K562 (cell line): ENCODE measurements at regions not wholly inside any gene's neighbourhood (a gene's known extent, or its start where the extent isn't known, plus 50 kb on each side); places are given as distances from the start of the nearest gene placed in this dataset.

Experiments used
- ATAC-seq: fragments of 200-7000 bp; cut with Tn5 transposase; 3 replicates; pipeline ENCODE4 v1.9.1; 2020; ENCODE audit warnings: moderate library complexity
- BruUV-seq: library from RNA; stranded (reverse); fragments of 400-500 nt; replicated peaks from 2 replicates; lab custom pipeline; 2021; lab: Mats Ljungman, UMichigan
- CTCF ChIA-PET: fragments of 300-600 bp; formaldehyde crosslinking; extraction: SDS; loops from one replicate; lab custom pipeline; 2021; ENCODE audit warnings: low intra/inter-chr PET ratio; lab: Yijun Ruan, JAX
- POLR2A ChIA-PET: fragments of 300-600, 350-650 bp; sonication (Branson Sonifier 250); formaldehyde crosslinking; extraction: SDS; loops from one replicate; lab custom pipeline; 2021; ENCODE audit warnings: antibody characterized with exemption, inconsistent platforms; lab: Yijun Ruan, JAX
- DNase-seq, 4 experiments: peaks; one replicate each; pipeline versions ENCODE4 v3.0.0 to v3.0.0-alpha.2; 2011 to 2018; ENCODE audit warnings: low spot score in 3 of 4, mixed read lengths in 3 of 4; ENCODE audit errors: extremely low read depth in 1 of 4
- FAIRE-seq: peaks from 2 replicates; lab custom pipeline; 2011; peaks lifted over from hg19 to GRCh38; lab: Jason Lieb, UNC
- H2AFZ ChIP-seq: 2 replicates; pipeline ENCODE4 v1.6.0; 2011; ENCODE audit warnings: low read depth, low read length, control low read depth, inconsistent platforms
- H3K27ac ChIP-seq: fragments of 200-600 bp; 3 replicates; pipeline ENCODE4 v1.8.0; 2011; ENCODE audit warnings: low read depth, mild to moderate bottlenecking, control low read depth, inconsistent platforms, low read length, moderate library complexity, mixed read lengths; ENCODE audit errors: extremely low read depth
- H3K27me3 ChIP-seq, 2 experiments: fragments of 300-600 bp in 1 of 2; 2 replicates in 1 of 2; 3 replicates in 1 of 2; pipeline versions ENCODE4 v1.6.0 to v1.8.0; 2011; ENCODE audit warnings: inconsistent platforms in 2 of 2, low read length in 2 of 2, mild to moderate bottlenecking in 1 of 2, mixed read lengths in 1 of 2, moderate library complexity in 1 of 2; ENCODE audit not compliant: control insufficient read depth in 2 of 2, insufficient read depth in 2 of 2
- H3K36me3 ChIP-seq: fragments of 300-600 bp; 3 replicates; pipeline ENCODE4 v1.8.0; 2011; ENCODE audit warnings: mild to moderate bottlenecking, low read length, inconsistent platforms; ENCODE audit not compliant: control insufficient read depth, insufficient read depth
- H3K4me1 ChIP-seq, 2 experiments: fragments of 200-600 bp in 1 of 2; replicated peaks in 1 of 2; 2 replicates in 1 of 2; 3 replicates in 1 of 2; pipeline versions ENCODE4 v1.5.1 to v1.8.0; 2011; ENCODE audit warnings: inconsistent platforms in 2 of 2, low read length in 2 of 2, mild to moderate bottlenecking in 1 of 2, mixed read lengths in 1 of 2, moderate library complexity in 1 of 2; ENCODE audit not compliant: control insufficient read depth in 2 of 2, insufficient read depth in 2 of 2
- H3K4me2 ChIP-seq: 2 replicates; pipeline ENCODE4 v1.6.1; 2011; ENCODE audit warnings: low read length, control low read depth, inconsistent platforms, mixed read lengths; ENCODE audit not compliant: insufficient read depth
- H3K4me3 ChIP-seq: fragments of 200-600 bp; sonication (generic), shearing (Covaris generic); 2 replicates; pipeline ENCODE4 v1.5.1; 2016; ENCODE audit warnings: control low read depth, inconsistent platforms
- H3K79me2 ChIP-seq: fragments of 200-600 bp; 3 replicates; pipeline ENCODE4 v1.8.0; 2011; ENCODE audit warnings: low read length, inconsistent platforms; ENCODE audit not compliant: control insufficient read depth, insufficient read depth
- H3K9ac ChIP-seq, 2 experiments: 2 replicates each; pipeline versions ENCODE4 v1.6.0 to v1.6.1; 2011; ENCODE audit warnings: low read depth in 2 of 2, low read length in 2 of 2, control low read depth in 1 of 2, inconsistent platforms in 1 of 2, mild to moderate bottlenecking in 1 of 2, mixed read lengths in 1 of 2; ENCODE audit not compliant: insufficient read depth in 1 of 2
- H3K9me1 ChIP-seq: one replicate; pipeline ENCODE4 v1.6.0; 2011; ENCODE audit warnings: inconsistent platforms, mild to moderate bottlenecking, low read length, moderate library complexity; ENCODE audit not compliant: control insufficient read depth, insufficient read depth
- H3K9me3 ChIP-seq: replicated peaks from 2 replicates; pipeline ENCODE4 v1.5.1; 2011; ENCODE audit warnings: low read depth, low read length, inconsistent platforms; ENCODE audit not compliant: control insufficient read depth, insufficient read depth
- H4K20me1 ChIP-seq: replicated peaks from 2 replicates; pipeline ENCODE4 v1.6.1; 2011; ENCODE audit warnings: low read length, inconsistent platforms, mixed read lengths; ENCODE audit not compliant: control insufficient read depth, insufficient read depth
- DNMT1 ChIP-seq: fragments of 450-650 bp; IDR thresholded peaks from 2 replicates; pipeline ENCODE4 v1.6.1; 2016; ENCODE audit warnings: antibody characterized with exemption, mild to moderate bottlenecking
- EWSR1 ChIP-seq: fragments of 450-650 bp; IDR thresholded peaks from 2 replicates; pipeline ENCODE4 v1.6.1; 2018; ENCODE audit warnings: borderline replicate concordance, mild to moderate bottlenecking, low read depth, moderate library complexity; ENCODE audit not compliant: partially characterized antibody
- GTF2F1 ChIP-seq: IDR thresholded peaks from 2 replicates; pipeline ENCODE4 v1.6.1; 2011; ENCODE audit warnings: low read depth, low read length, improper control_type of control experiment
- MCM5 ChIP-seq: fragments of 450-650 bp; IDR thresholded peaks from 2 replicates; pipeline ENCODE4 v1.6.1; 2016; ENCODE audit warnings: low read depth
- MXI1 ChIP-seq: IDR thresholded peaks from 2 replicates; pipeline ENCODE4 v1.6.1; 2011; ENCODE audit warnings: low read depth, mild to moderate bottlenecking, improper control_type of control experiment, low read length
- PHB2 ChIP-seq: fragments of 450-650 bp; IDR thresholded peaks from 2 replicates; pipeline ENCODE4 v1.6.1; 2017; ENCODE audit warnings: low read depth
- RBM15 ChIP-seq: fragments of 200-400 bp; formaldehyde crosslinking; IDR thresholded peaks from 2 replicates; pipeline ENCODE4 v1.6.1; 2018; ENCODE audit warnings: mild to moderate bottlenecking, low read length, moderate library complexity; ENCODE audit not compliant: insufficient read depth
- ZNF384 ChIP-seq: IDR thresholded peaks from 2 replicates; pipeline ENCODE4 v1.6.1; 2012; ENCODE audit warnings: low read depth, low read length, improper control_type of control experiment
- WGBS: fragments of 100-300 bp; shearing (Covaris generic); methylation state at CpG from one replicate; pipeline ENCODE4 v1.1.6; 2016; ENCODE audit warnings: low coverage, mixed read lengths; ENCODE audit not compliant: insufficient coverage; ENCODE audit errors: missing lambda C conversion rate; 5-methylcytosine and 5-hydroxymethylcytosine counted together
- in situ Hi-C: fragments of 300-500 bp; cut with MboI; formaldehyde crosslinking; loops from 4 replicates; pipeline ENCODE4 v1.15.0; 2018; ENCODE audit warnings: inconsistent platforms, mixed read lengths
- intact Hi-C: fragments of 100-400 bp; cut with micrococcal nuclease; formaldehyde crosslinking; loops from 2 replicates; pipeline ENCODE4 v1.14.2; 2022
- TF ChIP-seq, protein P1 (sequence below), 2 experiments: IDR thresholded peaks; 2 replicates each; pipeline ENCODE4 v1.6.1; 2011; ENCODE audit warnings: borderline replicate concordance in 1 of 2, control low read depth in 1 of 2, low read depth in 1 of 2, low read length in 1 of 2, mild to moderate bottlenecking in 1 of 2, mixed read lengths in 1 of 2, moderate library complexity in 1 of 2; ENCODE audit not compliant: insufficient read depth in 1 of 2, insufficient read length in 1 of 2, poor library complexity in 1 of 2, severe bottlenecking in 1 of 2; ENCODE audit errors: extremely low read depth in 1 of 2
- TF ChIP-seq, protein P2 (sequence below): fragments of 450-650 bp; IDR thresholded peaks from 2 replicates; pipeline ENCODE4 v1.6.1; 2016; ENCODE audit warnings: mild to moderate bottlenecking, moderate library complexity

DNA sequence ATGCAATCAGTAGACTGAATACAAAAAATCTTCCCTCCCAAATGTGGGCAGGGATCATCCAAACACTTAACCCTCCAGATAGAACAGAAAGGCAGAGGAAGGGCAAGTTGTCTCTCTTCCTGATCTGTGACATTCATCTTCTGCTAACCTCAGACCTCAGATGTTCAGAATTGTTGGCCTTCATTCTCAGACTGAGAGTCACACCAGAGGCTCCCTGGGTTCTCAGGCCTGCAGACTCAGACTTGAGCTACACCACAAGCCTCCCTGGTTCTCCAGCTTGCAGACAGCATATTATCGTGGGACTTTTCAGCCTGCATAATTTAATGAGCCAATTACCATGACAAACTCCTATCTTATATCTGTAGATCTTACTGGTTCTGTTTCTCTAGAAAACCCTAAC is 1471.6 kb upstream of the ADGRL3 start:
- H3K4me3 ChIP-seq, result no peak overlapping the region
- ChIA-PET CTCF (no interaction called here), POLR2A (no interaction called here)
- no peaks in the 10 kb centered on the region for H3K36me3 ChIP-seq
- intact Hi-C loops, result no loop called here
- in situ Hi-C loops, result no loop called here
- H2AFZ ChIP-seq, result no peak overlapping the region
- no TSS peak for BruUV-seq
- FAIRE-seq, result no peak
- no peaks in the 10 kb centered on the region for H3K4me1 ChIP-seq
- no peaks in the 10 kb centered on the region for H3K9me1 ChIP-seq
- H3K9ac ChIP-seq, result no peak overlapping the region
- H3K9me3 ChIP-seq, result no peaks in the 10 kb centered on the region
- no peak overlapping the region for H3K4me2 ChIP-seq
- no peak for DNase-seq
- 0% methylated on average over 1 of the region's 1 CpG for WGBS
- no peaks in the 10 kb centered on the region for H4K20me1 ChIP-seq
- no peaks in the 10 kb centered on the region for H3K27me3 ChIP-seq
- ATAC-seq, result no peak
- no peaks in the 10 kb centered on the region for H3K79me2 ChIP-seq
- no peak overlapping the region for H3K27ac ChIP-seq
- TF ChIP-seq RBM15, result no peak
- TF ChIP-seq PHB2, result no peak
- TF ChIP-seq, protein P1, sequence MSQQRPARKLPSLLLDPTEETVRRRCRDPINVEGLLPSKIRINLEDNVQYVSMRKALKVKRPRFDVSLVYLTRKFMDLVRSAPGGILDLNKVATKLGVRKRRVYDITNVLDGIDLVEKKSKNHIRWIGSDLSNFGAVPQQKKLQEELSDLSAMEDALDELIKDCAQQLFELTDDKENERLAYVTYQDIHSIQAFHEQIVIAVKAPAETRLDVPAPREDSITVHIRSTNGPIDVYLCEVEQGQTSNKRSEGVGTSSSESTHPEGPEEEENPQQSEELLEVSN (IDR thresholded peaks at IDR 0.05; ENCODE audit: borderline replicate concordance in 1 of 2, extremely low read depth in 1 of 2, insufficient read depth in 1 of 2, insufficient read length in 1 of 2, low read depth in 1 of 2, low read length in 1 of 2, poor library complexity in 1 of 2, severe bottlenecking in 1 of 2), result no peak
- no peak for TF ChIP-seq ZNF384
- TF ChIP-seq, protein P2, sequence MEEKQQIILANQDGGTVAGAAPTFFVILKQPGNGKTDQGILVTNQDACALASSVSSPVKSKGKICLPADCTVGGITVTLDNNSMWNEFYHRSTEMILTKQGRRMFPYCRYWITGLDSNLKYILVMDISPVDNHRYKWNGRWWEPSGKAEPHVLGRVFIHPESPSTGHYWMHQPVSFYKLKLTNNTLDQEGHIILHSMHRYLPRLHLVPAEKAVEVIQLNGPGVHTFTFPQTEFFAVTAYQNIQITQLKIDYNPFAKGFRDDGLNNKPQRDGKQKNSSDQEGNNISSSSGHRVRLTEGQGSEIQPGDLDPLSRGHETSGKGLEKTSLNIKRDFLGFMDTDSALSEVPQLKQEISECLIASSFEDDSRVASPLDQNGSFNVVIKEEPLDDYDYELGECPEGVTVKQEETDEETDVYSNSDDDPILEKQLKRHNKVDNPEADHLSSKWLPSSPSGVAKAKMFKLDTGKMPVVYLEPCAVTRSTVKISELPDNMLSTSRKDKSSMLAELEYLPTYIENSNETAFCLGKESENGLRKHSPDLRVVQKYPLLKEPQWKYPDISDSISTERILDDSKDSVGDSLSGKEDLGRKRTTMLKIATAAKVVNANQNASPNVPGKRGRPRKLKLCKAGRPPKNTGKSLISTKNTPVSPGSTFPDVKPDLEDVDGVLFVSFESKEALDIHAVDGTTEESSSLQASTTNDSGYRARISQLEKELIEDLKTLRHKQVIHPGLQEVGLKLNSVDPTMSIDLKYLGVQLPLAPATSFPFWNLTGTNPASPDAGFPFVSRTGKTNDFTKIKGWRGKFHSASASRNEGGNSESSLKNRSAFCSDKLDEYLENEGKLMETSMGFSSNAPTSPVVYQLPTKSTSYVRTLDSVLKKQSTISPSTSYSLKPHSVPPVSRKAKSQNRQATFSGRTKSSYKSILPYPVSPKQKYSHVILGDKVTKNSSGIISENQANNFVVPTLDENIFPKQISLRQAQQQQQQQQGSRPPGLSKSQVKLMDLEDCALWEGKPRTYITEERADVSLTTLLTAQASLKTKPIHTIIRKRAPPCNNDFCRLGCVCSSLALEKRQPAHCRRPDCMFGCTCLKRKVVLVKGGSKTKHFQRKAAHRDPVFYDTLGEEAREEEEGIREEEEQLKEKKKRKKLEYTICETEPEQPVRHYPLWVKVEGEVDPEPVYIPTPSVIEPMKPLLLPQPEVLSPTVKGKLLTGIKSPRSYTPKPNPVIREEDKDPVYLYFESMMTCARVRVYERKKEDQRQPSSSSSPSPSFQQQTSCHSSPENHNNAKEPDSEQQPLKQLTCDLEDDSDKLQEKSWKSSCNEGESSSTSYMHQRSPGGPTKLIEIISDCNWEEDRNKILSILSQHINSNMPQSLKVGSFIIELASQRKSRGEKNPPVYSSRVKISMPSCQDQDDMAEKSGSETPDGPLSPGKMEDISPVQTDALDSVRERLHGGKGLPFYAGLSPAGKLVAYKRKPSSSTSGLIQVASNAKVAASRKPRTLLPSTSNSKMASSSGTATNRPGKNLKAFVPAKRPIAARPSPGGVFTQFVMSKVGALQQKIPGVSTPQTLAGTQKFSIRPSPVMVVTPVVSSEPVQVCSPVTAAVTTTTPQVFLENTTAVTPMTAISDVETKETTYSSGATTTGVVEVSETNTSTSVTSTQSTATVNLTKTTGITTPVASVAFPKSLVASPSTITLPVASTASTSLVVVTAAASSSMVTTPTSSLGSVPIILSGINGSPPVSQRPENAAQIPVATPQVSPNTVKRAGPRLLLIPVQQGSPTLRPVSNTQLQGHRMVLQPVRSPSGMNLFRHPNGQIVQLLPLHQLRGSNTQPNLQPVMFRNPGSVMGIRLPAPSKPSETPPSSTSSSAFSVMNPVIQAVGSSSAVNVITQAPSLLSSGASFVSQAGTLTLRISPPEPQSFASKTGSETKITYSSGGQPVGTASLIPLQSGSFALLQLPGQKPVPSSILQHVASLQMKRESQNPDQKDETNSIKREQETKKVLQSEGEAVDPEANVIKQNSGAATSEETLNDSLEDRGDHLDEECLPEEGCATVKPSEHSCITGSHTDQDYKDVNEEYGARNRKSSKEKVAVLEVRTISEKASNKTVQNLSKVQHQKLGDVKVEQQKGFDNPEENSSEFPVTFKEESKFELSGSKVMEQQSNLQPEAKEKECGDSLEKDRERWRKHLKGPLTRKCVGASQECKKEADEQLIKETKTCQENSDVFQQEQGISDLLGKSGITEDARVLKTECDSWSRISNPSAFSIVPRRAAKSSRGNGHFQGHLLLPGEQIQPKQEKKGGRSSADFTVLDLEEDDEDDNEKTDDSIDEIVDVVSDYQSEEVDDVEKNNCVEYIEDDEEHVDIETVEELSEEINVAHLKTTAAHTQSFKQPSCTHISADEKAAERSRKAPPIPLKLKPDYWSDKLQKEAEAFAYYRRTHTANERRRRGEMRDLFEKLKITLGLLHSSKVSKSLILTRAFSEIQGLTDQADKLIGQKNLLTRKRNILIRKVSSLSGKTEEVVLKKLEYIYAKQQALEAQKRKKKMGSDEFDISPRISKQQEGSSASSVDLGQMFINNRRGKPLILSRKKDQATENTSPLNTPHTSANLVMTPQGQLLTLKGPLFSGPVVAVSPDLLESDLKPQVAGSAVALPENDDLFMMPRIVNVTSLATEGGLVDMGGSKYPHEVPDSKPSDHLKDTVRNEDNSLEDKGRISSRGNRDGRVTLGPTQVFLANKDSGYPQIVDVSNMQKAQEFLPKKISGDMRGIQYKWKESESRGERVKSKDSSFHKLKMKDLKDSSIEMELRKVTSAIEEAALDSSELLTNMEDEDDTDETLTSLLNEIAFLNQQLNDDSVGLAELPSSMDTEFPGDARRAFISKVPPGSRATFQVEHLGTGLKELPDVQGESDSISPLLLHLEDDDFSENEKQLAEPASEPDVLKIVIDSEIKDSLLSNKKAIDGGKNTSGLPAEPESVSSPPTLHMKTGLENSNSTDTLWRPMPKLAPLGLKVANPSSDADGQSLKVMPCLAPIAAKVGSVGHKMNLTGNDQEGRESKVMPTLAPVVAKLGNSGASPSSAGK, result no peak
- no peak for TF ChIP-seq DNMT1
- TF ChIP-seq MXI1, result no peak
- no peak for TF ChIP-seq GTF2F1
- no peak for TF ChIP-seq EWSR1
- TF ChIP-seq MCM5, result no peak
